ENCODE measurements at regions not wholly inside any gene's neighbourhood (a gene's known extent, or its start where the extent isn't known, plus 50 kb on each side); places are given as distances from the start of the nearest gene placed in this dataset.
"Not testable (repeated sequence)": the region's sequence is repeated elsewhere in the genome, so short reads cannot be mapped to it uniquely, and the experiment has no call there.

GRCh38 chr15:69603369-69604071 lies 150.9 kb downstream of the RPLP1 start:
- DNase-seq, result no peak

GRCh38 chr15:69604072-69604411 lies 151.4 kb downstream of the RPLP1 start:
- no peak for DNase-seq

- DNase-seq, result no peak
Observed at GRCh38 chr15:69606144-69606543, 153.5 kb downstream of the RPLP1 start.

- no peak for DNase-seq
Observed at GRCh38 chr15:69606921-69607500, 154.4 kb downstream of the RPLP1 start.

GRCh38 chr15:69608661-69609060 lies 156.0 kb downstream of the RPLP1 start:
- no peak for DNase-seq

GRCh38 chr15:69609176-69609575 lies 156.6 kb downstream of the RPLP1 start:
- DNase-seq, result no peak

- DNase-seq, result no peak
Observed at GRCh38 chr15:69609776-69610175, 157.2 kb downstream of the RPLP1 start.

GRCh38 chr15:69610277-69610676 lies 157.7 kb downstream of the RPLP1 start:
- DNase-seq, result no peak

- DNase-seq, result no peak
Observed at GRCh38 chr15:69610858-69611257, 158.2 kb downstream of the RPLP1 start.

- DNase-seq, result no peak
Observed at GRCh38 chr15:69612112-69612511, 159.5 kb downstream of the RPLP1 start.

- DNase-seq, result no peak
Observed at GRCh38 chr15:69613182-69613581, 160.6 kb downstream of the RPLP1 start.

GRCh38 chr15:69613988-69614387 lies 161.4 kb downstream of the RPLP1 start:
- no peak for DNase-seq

- DNase-seq, result no peak
Observed at GRCh38 chr15:69615736-69616135, 163.1 kb downstream of the RPLP1 start.

GRCh38 chr15:69616558-69616957 lies 163.9 kb downstream of the RPLP1 start:
- no peak for DNase-seq

GRCh38 chr15:69617144-69617543 lies 164.5 kb downstream of the RPLP1 start:
- DNase-seq, result not testable (repeated sequence)

- no peak for DNase-seq
Observed at GRCh38 chr15:69623392-69624154, 171.0 kb downstream of the RPLP1 start.

GRCh38 chr15:69624155-69624520 lies 171.5 kb downstream of the RPLP1 start:
- no peak for DNase-seq

- no peak for DNase-seq
Observed at GRCh38 chr15:69624816-69625215, 172.2 kb downstream of the RPLP1 start.

- no peak for DNase-seq
Observed at GRCh38 chr15:69625328-69625727, 172.7 kb downstream of the RPLP1 start.

- DNase-seq, result no peak
Observed at GRCh38 chr15:69626095-69627066, 173.8 kb downstream of the RPLP1 start.

- DNase-seq, result no peak
Observed at GRCh38 chr15:69627548-69628158, 175.0 kb downstream of the RPLP1 start.

GRCh38 chr15:69628256-69629093 lies 175.9 kb downstream of the RPLP1 start:
- no peak for DNase-seq
